Epithelial cell of proximal tubule (primary cell): ENCODE measurements at regions not wholly inside any gene's neighbourhood (a gene's known extent, or its start where the extent isn't known, plus 50 kb on each side); places are given as distances from the start of the nearest gene placed in this dataset.

Experiments
- DNase-seq: peaks from one replicate; pipeline ENCODE4 v3.0.0-alpha.2; 2011; ENCODE audit warnings: low read depth
- H3K4me3 ChIP-seq: 2 replicates; pipeline ENCODE4 v1.5.1; 2011; ENCODE audit warnings: low read depth, mild to moderate bottlenecking, low read length
- TF ChIP-seq, protein P1 (sequence below): conservative IDR thresholded peaks from 2 replicates; pipeline ENCODE4 v1.5.1; 2012; ENCODE audit warnings: low read depth, mild to moderate bottlenecking, low read length

- no peak for DNase-seq
- no peak overlapping the region for H3K4me3 ChIP-seq
- TF ChIP-seq, protein P1, sequence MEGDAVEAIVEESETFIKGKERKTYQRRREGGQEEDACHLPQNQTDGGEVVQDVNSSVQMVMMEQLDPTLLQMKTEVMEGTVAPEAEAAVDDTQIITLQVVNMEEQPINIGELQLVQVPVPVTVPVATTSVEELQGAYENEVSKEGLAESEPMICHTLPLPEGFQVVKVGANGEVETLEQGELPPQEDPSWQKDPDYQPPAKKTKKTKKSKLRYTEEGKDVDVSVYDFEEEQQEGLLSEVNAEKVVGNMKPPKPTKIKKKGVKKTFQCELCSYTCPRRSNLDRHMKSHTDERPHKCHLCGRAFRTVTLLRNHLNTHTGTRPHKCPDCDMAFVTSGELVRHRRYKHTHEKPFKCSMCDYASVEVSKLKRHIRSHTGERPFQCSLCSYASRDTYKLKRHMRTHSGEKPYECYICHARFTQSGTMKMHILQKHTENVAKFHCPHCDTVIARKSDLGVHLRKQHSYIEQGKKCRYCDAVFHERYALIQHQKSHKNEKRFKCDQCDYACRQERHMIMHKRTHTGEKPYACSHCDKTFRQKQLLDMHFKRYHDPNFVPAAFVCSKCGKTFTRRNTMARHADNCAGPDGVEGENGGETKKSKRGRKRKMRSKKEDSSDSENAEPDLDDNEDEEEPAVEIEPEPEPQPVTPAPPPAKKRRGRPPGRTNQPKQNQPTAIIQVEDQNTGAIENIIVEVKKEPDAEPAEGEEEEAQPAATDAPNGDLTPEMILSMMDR = no peak
Measured at GRCh38 chr16:74184839-74185238, 111.8 kb upstream of the PSMD7 start.

GRCh38 chr16:74183601-74184360 is 112.8 kb upstream of the PSMD7 start:
- TF ChIP-seq, protein P1 = no peak

GRCh38 chr16:74169687-74170376 is 126.8 kb upstream of the PSMD7 start:
- DNase-seq = no peak
- TF ChIP-seq, protein P1 = no peak
- H3K4me3 ChIP-seq = peak overlapping the region; percentile 10

More at GRCh38 chr16:74183601-74184360, 112.8 kb upstream of the PSMD7 start:
- no peak for DNase-seq
- no peak overlapping the region for H3K4me3 ChIP-seq

DNA sequence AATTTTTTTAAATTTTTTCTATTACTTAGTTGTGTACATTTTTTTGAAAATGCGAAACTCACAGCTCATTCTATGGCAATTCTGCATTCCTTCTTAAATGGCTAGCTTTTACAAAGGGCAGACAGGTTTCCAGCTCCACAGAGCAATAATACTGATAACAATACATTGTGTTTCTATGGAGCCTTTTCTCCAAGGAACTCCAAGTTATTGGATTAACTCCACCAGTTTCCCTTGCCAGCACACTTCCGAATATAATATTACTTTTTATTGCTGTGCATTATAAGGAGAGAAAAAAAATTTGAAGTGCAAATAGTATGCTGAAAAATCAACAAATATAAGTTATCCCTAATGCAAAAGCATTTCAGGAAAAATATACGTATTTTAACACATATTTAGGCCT is 127.5 kb upstream of the PSMD7 start:
- DNase-seq = no peak
- H3K4me3 ChIP-seq = no peak overlapping the region
- TF ChIP-seq, protein P1 = no peak

DNA sequence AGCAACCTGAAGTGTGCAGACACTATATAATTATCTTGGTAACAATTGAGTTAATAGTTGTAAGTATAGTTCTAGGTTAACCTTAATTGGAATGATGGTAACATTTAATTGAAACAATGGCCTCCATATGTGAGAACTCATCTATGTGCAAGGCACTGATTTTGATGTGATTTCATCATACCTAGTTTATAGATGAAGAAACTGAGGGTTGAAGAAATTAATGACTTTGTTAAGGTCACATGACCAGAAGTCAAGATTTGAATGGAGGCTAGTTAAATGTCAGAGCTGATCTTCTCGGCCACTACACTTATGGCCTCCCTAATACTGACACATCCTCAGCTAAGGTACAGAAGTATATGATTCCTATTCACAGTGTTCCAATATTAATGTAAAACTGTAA is 128.2 kb upstream of the PSMD7 start:
- H3K4me3 ChIP-seq = no peak overlapping the region
- TF ChIP-seq, protein P1 = no peak
- DNase-seq = no peak

- no peak overlapping the region for H3K4me3 ChIP-seq
- TF ChIP-seq, protein P1 = no peak
- DNase-seq = no peak
Measured at GRCh38 chr16:74166456-74166855, 130.2 kb upstream of the PSMD7 start.
